GM23338 (cell line): ENCODE measurements at regions not wholly inside any gene's neighbourhood (a gene's known extent, or its start where the extent isn't known, plus 50 kb on each side); places are given as distances from the start of the nearest gene placed in this dataset.

Experiments used
- CREB1 ChIP-seq: fragments of 250-450 bp; sonication (Bioruptor Pico); IDR thresholded peaks from 2 replicates; pipeline ENCODE4 v1.5.0; 2020; ENCODE audit warnings: low read depth, mild to moderate bottlenecking, moderate library complexity
- EZH2 ChIP-seq: fragments of 200-600 bp; sonication (generic); IDR thresholded peaks from one replicate; pipeline ENCODE4 v1.8.0; 2017; ENCODE audit warnings: antibody characterized with exemption, mild to moderate bottlenecking, low read depth; ENCODE audit not compliant: unreplicated experiment
- POLR2AphosphoS5 ChIP-seq: IDR thresholded peaks from 2 replicates; pipeline ENCODE4 v1.6.1; 2016; ENCODE audit warnings: antibody characterized with exemption, low read depth
- TF ChIP-seq, protein P1 (sequence below), 2 experiments: fragments of 200-600 bp in 1 of 2; sonication (generic) in 1 of 2; conservative IDR thresholded peaks; 2 replicates each; pipeline versions ENCODE4 v1.5.1 to v1.6.1; 2016 to 2017; ENCODE audit warnings: antibody characterized with exemption in 2 of 2, low read depth in 2 of 2, mild to moderate bottlenecking in 2 of 2, moderate library complexity in 1 of 2

DNA sequence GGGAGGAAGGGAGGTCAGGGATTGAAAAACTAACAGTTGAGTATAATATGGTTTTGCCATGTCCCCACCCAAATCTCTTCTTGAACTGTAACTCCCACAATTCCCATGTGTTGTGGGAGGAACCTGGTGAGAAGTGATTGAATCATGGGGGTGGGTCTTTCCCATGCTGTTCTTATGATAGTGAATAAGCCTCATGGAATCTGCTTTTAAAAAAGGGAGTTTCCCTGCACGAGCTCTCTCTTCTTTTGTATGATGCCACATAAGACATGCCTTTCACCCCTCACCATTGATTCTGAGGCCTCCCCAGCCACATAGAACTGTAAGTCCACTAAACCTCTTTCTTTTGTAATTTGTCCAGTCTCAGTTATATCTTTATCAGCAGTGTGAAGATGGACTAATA, 833.4 kb upstream of the MAP3K7 start:
- TF ChIP-seq POLR2AphosphoS5 (no peak), CREB1 (no peak), EZH2 (no peak)
- TF ChIP-seq, protein P1, sequence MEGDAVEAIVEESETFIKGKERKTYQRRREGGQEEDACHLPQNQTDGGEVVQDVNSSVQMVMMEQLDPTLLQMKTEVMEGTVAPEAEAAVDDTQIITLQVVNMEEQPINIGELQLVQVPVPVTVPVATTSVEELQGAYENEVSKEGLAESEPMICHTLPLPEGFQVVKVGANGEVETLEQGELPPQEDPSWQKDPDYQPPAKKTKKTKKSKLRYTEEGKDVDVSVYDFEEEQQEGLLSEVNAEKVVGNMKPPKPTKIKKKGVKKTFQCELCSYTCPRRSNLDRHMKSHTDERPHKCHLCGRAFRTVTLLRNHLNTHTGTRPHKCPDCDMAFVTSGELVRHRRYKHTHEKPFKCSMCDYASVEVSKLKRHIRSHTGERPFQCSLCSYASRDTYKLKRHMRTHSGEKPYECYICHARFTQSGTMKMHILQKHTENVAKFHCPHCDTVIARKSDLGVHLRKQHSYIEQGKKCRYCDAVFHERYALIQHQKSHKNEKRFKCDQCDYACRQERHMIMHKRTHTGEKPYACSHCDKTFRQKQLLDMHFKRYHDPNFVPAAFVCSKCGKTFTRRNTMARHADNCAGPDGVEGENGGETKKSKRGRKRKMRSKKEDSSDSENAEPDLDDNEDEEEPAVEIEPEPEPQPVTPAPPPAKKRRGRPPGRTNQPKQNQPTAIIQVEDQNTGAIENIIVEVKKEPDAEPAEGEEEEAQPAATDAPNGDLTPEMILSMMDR (conservative IDR thresholded peaks at IDR 0.05; ENCODE audit: low read depth in 2 of 2) = no peak
